HCT116 (cell line): ENCODE measurements at regions not wholly inside any gene's neighbourhood (a gene's known extent, or its start where the extent isn't known, plus 50 kb on each side); places are given as distances from the start of the nearest gene placed in this dataset.

Source experiments
- ATAC-seq: fragments of 200-7000 bp; cut with Tn5 transposase; 2 replicates; pipeline ENCODE4 v1.9.1; 2020; ENCODE audit warnings: mild to moderate bottlenecking, moderate library complexity
- BruUV-seq: library from RNA; stranded (reverse); fragments of 400-500 nt; replicated peaks from 2 replicates; lab custom pipeline; 2021; lab: Mats Ljungman, UMichigan
- CTCF ChIA-PET: fragments of 300-600 bp; sonication (Branson Sonifier 250); formaldehyde crosslinking; loops from one replicate; lab custom pipeline; 2021; ENCODE audit warnings: antibody characterized with exemption; lab: Charles Lee
- POLR2A ChIA-PET: fragments of 300-600, 350-600 bp; sonication (Branson Sonifier 250); formaldehyde crosslinking; loops from one replicate; lab custom pipeline; 2021; ENCODE audit warnings: antibody characterized with exemption; lab: Charles Lee
- RAD21 ChIA-PET, 2 experiments: fragments of 300-600 bp; sonication (Branson Sonifier 250); formaldehyde crosslinking; loops; one replicate each; lab custom pipeline; 2023; ENCODE audit warnings: low total read pairs in 2 of 2; ENCODE audit not compliant: uncharacterized antibody in 2 of 2, unreplicated experiment in 2 of 2, low non-redundant PET in 1 of 2; lab: Charles Lee
- DNase-seq: peaks from one replicate; pipeline ENCODE4 v3.0.0-alpha.2; 2010; ENCODE audit warnings: low read depth, low spot score
- H2AFZ ChIP-seq: fragments of 200-600 bp; shearing (Covaris generic), sonication (generic); 2 replicates; pipeline ENCODE4 v1.6.1; 2017; ENCODE audit warnings: low read depth, mixed run types, mixed read lengths, antibody characterized with exemption, low read length; ENCODE audit not compliant: poor library complexity, severe bottlenecking
- H3K27ac ChIP-seq: 2 replicates; pipeline ENCODE4 v1.5.1; 2012; ENCODE audit warnings: low read depth, low read length
- H3K27me3 ChIP-seq: fragments of 200-600 bp; sonication (generic); 2 replicates; pipeline ENCODE4 v1.6.1; 2016; ENCODE audit warnings: mixed run types, low read length, mixed read lengths; ENCODE audit not compliant: insufficient read depth
- H3K36me3 ChIP-seq, 2 experiments: fragments of 200-500 bp in 1 of 2; fragments of 200-600 bp in 1 of 2; sonication (Bioruptor generic) in 1 of 2; sonication (generic) in 1 of 2; 2 replicates each; pipeline versions ENCODE4 v1.5.1 to v1.6.1; 2014 to 2016; ENCODE audit warnings: low read length in 2 of 2, inconsistent platforms in 1 of 2, mixed read lengths in 1 of 2, mixed run types in 1 of 2; ENCODE audit not compliant: insufficient read depth in 2 of 2, control insufficient read depth in 1 of 2
- H3K4me1 ChIP-seq, 2 experiments: fragments of 200-600 bp in 1 of 2; sonication (generic) in 1 of 2; 2 replicates each; pipeline versions ENCODE4 v1.5.1 to v1.6.1; 2012 to 2017; ENCODE audit warnings: low read length in 2 of 2, inconsistent platforms in 1 of 2, mild to moderate bottlenecking in 1 of 2, mixed read lengths in 1 of 2, mixed run types in 1 of 2, moderate library complexity in 1 of 2; ENCODE audit not compliant: insufficient read depth in 2 of 2, control insufficient read depth in 1 of 2
- H3K4me2 ChIP-seq: fragments of 200-600 bp; sonication (generic); 2 replicates; pipeline ENCODE4 v1.6.1; 2017; ENCODE audit warnings: mixed run types, low read length, mixed read lengths
- H3K4me3 ChIP-seq, 2 experiments: fragments of 200-600 bp in 1 of 2; sonication (generic) in 1 of 2; replicated peaks in 1 of 2; 2 replicates each; pipeline ENCODE4 v1.5.1; 2011 to 2016; ENCODE audit warnings: low read length in 2 of 2, control low read depth in 1 of 2, low read depth in 1 of 2, mild to moderate bottlenecking in 1 of 2, mixed read lengths in 1 of 2, mixed run types in 1 of 2
- H3K79me2 ChIP-seq: fragments of 200-600 bp; sonication (generic); 2 replicates; pipeline ENCODE4 v1.6.1; 2017; ENCODE audit warnings: mild to moderate bottlenecking, mixed run types, low read length, moderate library complexity, mixed read lengths; ENCODE audit not compliant: insufficient read depth
- H3K9ac ChIP-seq: fragments of 200-600 bp; sonication (generic); 2 replicates; pipeline ENCODE4 v1.6.1; 2016; ENCODE audit warnings: low read length, mixed read lengths
- H3K9me2 ChIP-seq: fragments of 200-600 bp; sonication (generic), shearing (Covaris generic); 2 replicates; pipeline ENCODE4 v1.6.1; 2017; ENCODE audit warnings: mixed run types, mild to moderate bottlenecking, moderate library complexity; ENCODE audit not compliant: insufficient read depth
- H3K9me3 ChIP-seq, 2 experiments: fragments of 200-500 bp in 1 of 2; fragments of 200-600 bp in 1 of 2; sonication (Bioruptor generic) in 1 of 2; sonication (generic) in 1 of 2; 2 replicates each; pipeline ENCODE4 v1.6.1; 2014 to 2017; ENCODE audit warnings: low read length in 2 of 2, mixed read lengths in 2 of 2, inconsistent platforms in 1 of 2, low read depth in 1 of 2, mild to moderate bottlenecking in 1 of 2, mixed run types in 1 of 2, moderate library complexity in 1 of 2; ENCODE audit not compliant: control insufficient read depth in 1 of 2, insufficient read depth in 1 of 2
- H4K20me1 ChIP-seq: fragments of 200-600 bp; sonication (generic), shearing (Covaris generic); 2 replicates; pipeline ENCODE4 v1.6.1; 2017; ENCODE audit warnings: mixed run types, mild to moderate bottlenecking, moderate library complexity; ENCODE audit not compliant: insufficient read depth
- EZH2phosphoT487 ChIP-seq: fragments of 200-600 bp; IDR thresholded peaks from 2 replicates; pipeline ENCODE4 v1.6.1; 2018; ENCODE audit warnings: antibody characterized with exemption, borderline replicate concordance
- JUND ChIP-seq: IDR thresholded peaks from 2 replicates; pipeline ENCODE4 v1.6.1; 2012
- POLR2AphosphoS5 ChIP-seq: IDR thresholded peaks from 2 replicates; pipeline ENCODE4 v1.6.1; 2011; ENCODE audit warnings: mild to moderate bottlenecking, low read depth, low read length, moderate library complexity
- SIN3A ChIP-seq: IDR thresholded peaks from 2 replicates; pipeline ENCODE4 v1.6.1; 2012; ENCODE audit warnings: low read depth
- SRF ChIP-seq: IDR thresholded peaks from 2 replicates; pipeline ENCODE4 v1.6.1; 2012; ENCODE audit warnings: low read depth
- YY1 ChIP-seq: IDR thresholded peaks from 2 replicates; pipeline ENCODE4 v1.6.1; 2011; ENCODE audit warnings: low read length, low read depth, moderate library complexity, mild to moderate bottlenecking; ENCODE audit not compliant: insufficient replicate concordance; ENCODE audit errors: extremely low read depth
- ZBTB33 ChIP-seq: IDR thresholded peaks from 2 replicates; pipeline ENCODE4 v1.6.1; 2011; ENCODE audit warnings: mild to moderate bottlenecking, low read length, moderate library complexity; ENCODE audit not compliant: insufficient replicate concordance; ENCODE audit errors: extremely low read depth
- intact Hi-C: fragments of 100-400 bp; cut with micrococcal nuclease; formaldehyde crosslinking; loops from 2 replicates; pipeline ENCODE4 v1.10.0; 2022
- TF ChIP-seq, protein P1 (sequence below): IDR thresholded peaks from 2 replicates; pipeline ENCODE4 v1.6.1; 2012
- TF ChIP-seq, protein P2 (sequence below), 3 experiments: fragments of 200-600 bp in 1 of 3; sonication (generic) in 1 of 3; IDR thresholded peaks in 2 of 3; conservative IDR thresholded peaks in 1 of 3; 2 replicates each; pipeline ENCODE4 v1.5.1; 2012 to 2017; ENCODE audit warnings: low read depth in 2 of 3, low read length in 2 of 3, antibody characterized with exemption in 1 of 3, borderline replicate concordance in 1 of 3, control low read depth in 1 of 3, mild to moderate bottlenecking in 1 of 3, mixed read lengths in 1 of 3, mixed run types in 1 of 3, moderate library complexity in 1 of 3; ENCODE audit not compliant: insufficient read depth in 1 of 3

- Histone ChIP-seq H3K9ac (no peak overlapping the region), H3K4me2 (no peak overlapping the region), H3K27me3 (peaks cover 33% of the 10 kb centered on the region), H3K9me3 (no peaks in the 10 kb centered on the region), H3K4me3 (no peak overlapping the region), H3K79me2 (no peaks in the 10 kb centered on the region), H4K20me1 (no peaks in the 10 kb centered on the region; the same call in 1 of the 2 replicates), H3K36me3 (no peaks in the 10 kb centered on the region), H2AFZ (no peak overlapping the region), H3K9me2 (no peaks in the 10 kb centered on the region), H3K4me1 (no peaks in the 10 kb centered on the region), H3K27ac (no peak overlapping the region)
- intact Hi-C loops = no loop called here
- CTCF ChIA-PET = no interaction called here
- TF ChIP-seq, protein P1, sequence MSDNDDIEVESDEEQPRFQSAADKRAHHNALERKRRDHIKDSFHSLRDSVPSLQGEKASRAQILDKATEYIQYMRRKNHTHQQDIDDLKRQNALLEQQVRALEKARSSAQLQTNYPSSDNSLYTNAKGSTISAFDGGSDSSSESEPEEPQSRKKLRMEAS = no peak
- TF ChIP-seq SRF (no peak), EZH2phosphoT487 (no peak), ZBTB33 (no peak)
- no peak for DNase-seq
- no TSS peak for BruUV-seq
- no peak for ATAC-seq
- RAD21 ChIA-PET = no interaction called here
- POLR2A ChIA-PET = no interaction called here
Measured at GRCh38 chr6:159535656-159536350, 157.2 kb downstream of the SOD2 start.

- BruUV-seq = no TSS peak
- ChIA-PET POLR2A (no interaction called here), CTCF (no interaction called here), RAD21 (no interaction called here)
- H3K27me3 ChIP-seq = peaks cover 33% of the 10 kb centered on the region
- no peak overlapping the region for H3K9ac ChIP-seq
- ATAC-seq (no peak), DNase-seq (no peak)
- H3K4me3 ChIP-seq = no peak overlapping the region
- H3K9me2 ChIP-seq = no peaks in the 10 kb centered on the region
- no peak overlapping the region for H2AFZ ChIP-seq
- no peaks in the 10 kb centered on the region for H3K79me2 ChIP-seq
- H3K9me3 ChIP-seq = no peaks in the 10 kb centered on the region
- no peak overlapping the region for H3K27ac ChIP-seq
- intact Hi-C loops = no loop called here
- H3K4me2 ChIP-seq = no peak overlapping the region
- TF ChIP-seq JUND = no peak
- TF ChIP-seq YY1 = no peak
- no peak for TF ChIP-seq POLR2AphosphoS5
- TF ChIP-seq SIN3A = no peak
- TF ChIP-seq, protein P2, sequence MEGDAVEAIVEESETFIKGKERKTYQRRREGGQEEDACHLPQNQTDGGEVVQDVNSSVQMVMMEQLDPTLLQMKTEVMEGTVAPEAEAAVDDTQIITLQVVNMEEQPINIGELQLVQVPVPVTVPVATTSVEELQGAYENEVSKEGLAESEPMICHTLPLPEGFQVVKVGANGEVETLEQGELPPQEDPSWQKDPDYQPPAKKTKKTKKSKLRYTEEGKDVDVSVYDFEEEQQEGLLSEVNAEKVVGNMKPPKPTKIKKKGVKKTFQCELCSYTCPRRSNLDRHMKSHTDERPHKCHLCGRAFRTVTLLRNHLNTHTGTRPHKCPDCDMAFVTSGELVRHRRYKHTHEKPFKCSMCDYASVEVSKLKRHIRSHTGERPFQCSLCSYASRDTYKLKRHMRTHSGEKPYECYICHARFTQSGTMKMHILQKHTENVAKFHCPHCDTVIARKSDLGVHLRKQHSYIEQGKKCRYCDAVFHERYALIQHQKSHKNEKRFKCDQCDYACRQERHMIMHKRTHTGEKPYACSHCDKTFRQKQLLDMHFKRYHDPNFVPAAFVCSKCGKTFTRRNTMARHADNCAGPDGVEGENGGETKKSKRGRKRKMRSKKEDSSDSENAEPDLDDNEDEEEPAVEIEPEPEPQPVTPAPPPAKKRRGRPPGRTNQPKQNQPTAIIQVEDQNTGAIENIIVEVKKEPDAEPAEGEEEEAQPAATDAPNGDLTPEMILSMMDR (IDR thresholded peaks at IDR 0.05 in 2 of 3, conservative IDR thresholded peaks at IDR 0.05 in 1 of 3; ENCODE audit: borderline replicate concordance in 1 of 3, insufficient read depth in 1 of 3, low read depth in 2 of 3, low read length in 2 of 3) = no peak
- no peaks in the 10 kb centered on the region for H3K36me3 ChIP-seq
- H4K20me1 ChIP-seq = no peaks in the 10 kb centered on the region
- H3K4me1 ChIP-seq = no peaks in the 10 kb centered on the region
Measured at GRCh38 chr6:159533568-159533967, 159.5 kb downstream of the SOD2 start.
